Stimulated activated memory B cell treated with anti-CD40 and anti-IgM and Interleukin-4, amounts not matched to agents 10 μg/mL and 1 μg/mL and 100 μg/mL, for 72 hours (primary cell): ENCODE measurements at regions not wholly inside any gene's neighbourhood (a gene's known extent, or its start where the extent isn't known, plus 50 kb on each side); places are given as distances from the start of the nearest gene placed in this dataset.

Experiments
- ATAC-seq: fragments of 150-1000 bp; cut with Tn5 transposase; 2 replicates; pipeline ENCODE4 v1.10.0; 2021
- H3K27ac Mint-ChIP-seq: one replicate; pipeline ENCODE4 v1.8.0; 2022; ENCODE audit warnings: mild to moderate bottlenecking, mixed read lengths
- H3K27me3 Mint-ChIP-seq: one replicate; pipeline ENCODE4 v1.8.0; 2022; ENCODE audit warnings: mixed read lengths
- H3K36me3 Mint-ChIP-seq: one replicate; pipeline ENCODE4 v1.8.0; 2022; ENCODE audit warnings: mixed read lengths
- H3K4me1 Mint-ChIP-seq: one replicate; pipeline ENCODE4 v1.8.0; 2022; ENCODE audit warnings: mixed read lengths
- H3K4me3 Mint-ChIP-seq: one replicate; pipeline ENCODE4 v1.8.0; 2022; ENCODE audit warnings: mild to moderate bottlenecking, moderate library complexity, mixed read lengths
- H3K9me3 Mint-ChIP-seq: one replicate; pipeline ENCODE4 v1.8.0; 2022; ENCODE audit warnings: mixed read lengths

- Mint-ChIP-seq H3K36me3 (no peaks in the 10 kb centered on the region), H3K9me3 (no peaks in the 10 kb centered on the region), H3K27me3 (no peaks in the 10 kb centered on the region), H3K27ac (no peak overlapping the region), H3K4me3 (no peak overlapping the region), H3K4me1 (no peaks in the 10 kb centered on the region)
- no peak for ATAC-seq
Observed at GRCh38 chr4:144451766-144452450, 194.0 kb upstream of the HHIP start.

GRCh38 chr4:144456196-144456595 is 189.8 kb upstream of the HHIP start:
- no peak for ATAC-seq
- H3K36me3 Mint-ChIP-seq = no peaks in the 10 kb centered on the region
- H3K9me3 Mint-ChIP-seq = peaks cover 2% of the 10 kb centered on the region
- H3K27ac Mint-ChIP-seq = no peak overlapping the region
- H3K4me1 Mint-ChIP-seq = no peaks in the 10 kb centered on the region
- no peaks in the 10 kb centered on the region for H3K27me3 Mint-ChIP-seq
- no peak overlapping the region for H3K4me3 Mint-ChIP-seq

GRCh38 chr4:144461906-144462305 is 184.1 kb upstream of the HHIP start:
- Mint-ChIP-seq H3K27ac (no peak overlapping the region), H3K9me3 (peaks cover 2% of the 10 kb centered on the region), H3K4me1 (no peaks in the 10 kb centered on the region), H3K36me3 (no peaks in the 10 kb centered on the region), H3K27me3 (no peaks in the 10 kb centered on the region), H3K4me3 (no peak overlapping the region)
- ATAC-seq = no peak

GRCh38 chr4:144463236-144463635 is 182.7 kb upstream of the HHIP start:
- H3K27ac Mint-ChIP-seq = no peak overlapping the region
- no peaks in the 10 kb centered on the region for H3K4me1 Mint-ChIP-seq
- no peaks in the 10 kb centered on the region for H3K27me3 Mint-ChIP-seq
- no peak for ATAC-seq
- H3K9me3 Mint-ChIP-seq = peaks cover 2% of the 10 kb centered on the region
- no peaks in the 10 kb centered on the region for H3K36me3 Mint-ChIP-seq
- H3K4me3 Mint-ChIP-seq = no peak overlapping the region

- no peak for ATAC-seq
- Mint-ChIP-seq H3K9me3 (no peaks in the 10 kb centered on the region), H3K4me3 (no peak overlapping the region), H3K4me1 (no peaks in the 10 kb centered on the region), H3K27ac (no peak overlapping the region), H3K36me3 (no peaks in the 10 kb centered on the region), H3K27me3 (no peaks in the 10 kb centered on the region)
Observed at GRCh38 chr4:144463896-144464295, 182.1 kb upstream of the HHIP start.

- Mint-ChIP-seq H3K4me1 (no peaks in the 10 kb centered on the region), H3K4me3 (no peak overlapping the region), H3K36me3 (no peaks in the 10 kb centered on the region), H3K27ac (no peak overlapping the region), H3K27me3 (no peaks in the 10 kb centered on the region), H3K9me3 (no peaks in the 10 kb centered on the region)
- no peak for ATAC-seq
Observed at GRCh38 chr4:144465546-144465945, 180.4 kb upstream of the HHIP start.

- H3K36me3 Mint-ChIP-seq = no peaks in the 10 kb centered on the region
- no peak for ATAC-seq
- no peaks in the 10 kb centered on the region for H3K27me3 Mint-ChIP-seq
- H3K4me1 Mint-ChIP-seq = no peaks in the 10 kb centered on the region
- peaks cover 6% of the 10 kb centered on the region for H3K9me3 Mint-ChIP-seq
- H3K4me3 Mint-ChIP-seq = no peak overlapping the region
- H3K27ac Mint-ChIP-seq = no peak overlapping the region
Observed at GRCh38 chr4:144480068-144480467, 165.9 kb upstream of the HHIP start.

- Mint-ChIP-seq H3K27me3 (no peaks in the 10 kb centered on the region), H3K4me3 (no peak overlapping the region), H3K27ac (no peak overlapping the region), H3K36me3 (no peaks in the 10 kb centered on the region), H3K9me3 (peaks cover 10% of the 10 kb centered on the region), H3K4me1 (no peaks in the 10 kb centered on the region)
- no peak for ATAC-seq
Observed at GRCh38 chr4:144489831-144490230, 156.1 kb upstream of the HHIP start.

- no peaks in the 10 kb centered on the region for H3K27me3 Mint-ChIP-seq
Observed at GRCh38 chr4:144494280-144494679, 151.7 kb upstream of the HHIP start.

GRCh38 chr4:144495944-144496343 is 150.0 kb upstream of the HHIP start:
- no peaks in the 10 kb centered on the region for H3K9me3 Mint-ChIP-seq
- H3K4me3 Mint-ChIP-seq = no peak overlapping the region
- H3K27ac Mint-ChIP-seq = no peak overlapping the region
- no peaks in the 10 kb centered on the region for H3K4me1 Mint-ChIP-seq
- H3K27me3 Mint-ChIP-seq = no peaks in the 10 kb centered on the region
- no peak for ATAC-seq
- H3K36me3 Mint-ChIP-seq = no peaks in the 10 kb centered on the region

More at GRCh38 chr4:144494280-144494679, 151.7 kb upstream of the HHIP start:
- no peaks in the 10 kb centered on the region for H3K36me3 Mint-ChIP-seq
- H3K4me1 Mint-ChIP-seq = no peaks in the 10 kb centered on the region
- ATAC-seq = no peak
- H3K27ac Mint-ChIP-seq = no peak overlapping the region
- no peaks in the 10 kb centered on the region for H3K9me3 Mint-ChIP-seq
- no peak overlapping the region for H3K4me3 Mint-ChIP-seq

GRCh38 chr4:144499777-144500176 is 146.2 kb upstream of the HHIP start:
- Mint-ChIP-seq H3K9me3 (no peaks in the 10 kb centered on the region), H3K4me1 (no peaks in the 10 kb centered on the region), H3K27me3 (no peaks in the 10 kb centered on the region), H3K36me3 (no peaks in the 10 kb centered on the region), H3K4me3 (no peak overlapping the region), H3K27ac (no peak overlapping the region)
- ATAC-seq = no peak

- no peaks in the 10 kb centered on the region for H3K4me1 Mint-ChIP-seq
- H3K27ac Mint-ChIP-seq = no peak overlapping the region
- H3K36me3 Mint-ChIP-seq = no peaks in the 10 kb centered on the region
- H3K4me3 Mint-ChIP-seq = no peak overlapping the region
- H3K9me3 Mint-ChIP-seq = no peaks in the 10 kb centered on the region
- ATAC-seq = no peak
- no peaks in the 10 kb centered on the region for H3K27me3 Mint-ChIP-seq
Observed at GRCh38 chr4:144501231-144501780, 144.7 kb upstream of the HHIP start.

- ATAC-seq = no peak
- Mint-ChIP-seq H3K9me3 (no peaks in the 10 kb centered on the region), H3K36me3 (no peaks in the 10 kb centered on the region), H3K27me3 (no peaks in the 10 kb centered on the region), H3K4me3 (no peak overlapping the region), H3K4me1 (no peaks in the 10 kb centered on the region), H3K27ac (no peak overlapping the region)
Observed at GRCh38 chr4:144504883-144505282, 141.1 kb upstream of the HHIP start.

- Mint-ChIP-seq H3K9me3 (no peaks in the 10 kb centered on the region), H3K4me3 (no peak overlapping the region), H3K27me3 (no peaks in the 10 kb centered on the region), H3K27ac (no peak overlapping the region), H3K4me1 (no peaks in the 10 kb centered on the region), H3K36me3 (no peaks in the 10 kb centered on the region)
- ATAC-seq = no peak
Observed at GRCh38 chr4:144507311-144508101, 138.4 kb upstream of the HHIP start.

- Mint-ChIP-seq H3K4me1 (no peaks in the 10 kb centered on the region), H3K27ac (no peak overlapping the region), H3K4me3 (no peak overlapping the region), H3K36me3 (no peaks in the 10 kb centered on the region), H3K9me3 (no peaks in the 10 kb centered on the region), H3K27me3 (no peaks in the 10 kb centered on the region)
- no peak for ATAC-seq
Observed at GRCh38 chr4:144509088-144510015, 136.6 kb upstream of the HHIP start.
